NCI-H1930 (cell line): ENCODE measurements at regions not wholly inside any gene's neighbourhood (a gene's known extent, or its start where the extent isn't known, plus 50 kb on each side); places are given as distances from the start of the nearest gene placed in this dataset.

ENCODE experiments used
- DNase-seq, 2 experiments: peaks; one replicate each; lab custom pipeline; 2025; lab: John Stamatoyannopoulos, UW

GRCh38 chr3:34973586-34973985 is 665.7 kb upstream of the ARPP21 start:
- no peak for DNase-seq

- DNase-seq = no peak
Measured at GRCh38 chr3:34983631-34984030, 655.7 kb upstream of the ARPP21 start.

DNA sequence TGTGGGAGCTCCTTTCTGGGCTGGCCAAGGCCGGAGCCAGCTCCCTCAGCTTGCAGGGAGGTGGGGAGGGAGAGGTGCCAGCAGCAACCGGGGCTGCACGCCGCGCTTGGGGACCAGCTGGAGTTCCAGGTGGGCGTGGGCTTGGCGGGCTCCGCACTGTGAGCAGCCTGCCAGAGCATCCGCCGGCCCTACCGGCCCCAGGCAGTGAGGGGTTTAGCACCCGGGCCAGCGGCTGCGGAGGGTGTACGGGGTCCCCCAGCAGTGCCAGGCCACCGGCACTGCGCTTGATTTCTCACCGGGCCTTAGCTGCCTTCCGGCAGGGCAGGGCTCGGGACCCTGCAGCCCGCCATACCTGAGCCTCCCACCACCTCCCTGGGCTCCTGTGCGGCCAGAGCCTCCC is 651.0 kb upstream of the ARPP21 start:
- DNase-seq = no peak

GRCh38 chr3:34995796-34996430 is 643.4 kb upstream of the ARPP21 start:
- DNase-seq = no peak

- DNase-seq = no peak
Measured at GRCh38 chr3:34998902-34999301, 640.4 kb upstream of the ARPP21 start.

- DNase-seq = no peak
Measured at GRCh38 chr3:35012214-35012613, 627.1 kb upstream of the ARPP21 start.

- no peak for DNase-seq
Measured at GRCh38 chr3:35028157-35028556, 611.2 kb upstream of the ARPP21 start.

DNA sequence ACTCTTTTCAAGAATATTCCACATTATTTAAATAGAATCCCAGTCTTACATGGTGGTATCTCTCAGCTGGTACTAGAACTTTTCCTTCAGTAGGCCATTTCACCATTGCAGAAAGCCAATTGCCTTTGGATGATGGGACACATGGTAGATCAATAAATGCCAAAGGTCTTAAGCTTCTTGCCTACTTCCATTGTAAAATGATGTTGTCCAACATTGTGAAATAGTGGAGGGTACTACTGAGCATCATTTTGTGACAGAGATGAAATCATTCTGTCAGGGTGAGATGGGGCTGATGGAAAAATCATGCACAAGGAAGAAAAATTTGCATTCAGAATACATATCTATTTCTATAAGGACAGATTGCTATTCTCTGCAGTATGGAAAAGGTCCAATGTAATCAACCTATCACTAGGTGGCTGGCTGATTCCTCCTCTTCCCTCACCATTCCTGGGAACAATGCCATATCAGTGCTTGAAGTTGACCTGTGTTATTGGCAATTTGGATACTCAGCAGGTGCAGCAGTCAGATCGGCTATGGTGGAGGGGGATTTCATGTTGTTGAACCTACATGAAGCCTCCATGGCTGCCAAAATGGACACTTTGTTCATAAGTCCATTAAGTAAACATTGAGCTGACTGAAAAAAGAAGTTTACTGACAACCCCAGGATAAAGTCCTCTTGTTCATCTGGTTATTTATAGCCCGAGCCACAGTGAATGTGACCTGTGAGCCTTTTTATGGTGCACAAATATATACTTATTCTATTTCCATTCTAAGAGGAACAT is 596.9 kb upstream of the ARPP21 start:
- DNase-seq = no peak

DNA sequence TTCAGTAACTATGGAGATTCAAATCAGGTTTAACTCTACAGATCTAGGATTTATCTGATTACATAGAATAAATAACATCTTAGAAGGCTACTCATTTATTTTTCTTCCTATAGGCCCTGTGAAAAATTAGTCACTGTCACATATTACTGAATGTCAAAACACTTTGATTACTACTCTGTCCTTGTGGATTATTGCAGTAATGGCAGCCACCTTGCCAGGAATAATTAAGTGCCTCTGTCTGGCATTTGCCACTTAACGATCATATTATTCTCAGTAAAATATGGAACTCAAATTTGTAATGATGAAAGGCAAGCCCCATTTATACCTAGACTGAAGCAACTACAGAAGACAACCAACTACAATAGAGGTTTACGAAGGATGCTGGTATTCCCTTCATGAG is 596.3 kb upstream of the ARPP21 start:
- no peak for DNase-seq

- no peak for DNase-seq
Measured at GRCh38 chr3:35044190-35044589, 595.1 kb upstream of the ARPP21 start.

DNA sequence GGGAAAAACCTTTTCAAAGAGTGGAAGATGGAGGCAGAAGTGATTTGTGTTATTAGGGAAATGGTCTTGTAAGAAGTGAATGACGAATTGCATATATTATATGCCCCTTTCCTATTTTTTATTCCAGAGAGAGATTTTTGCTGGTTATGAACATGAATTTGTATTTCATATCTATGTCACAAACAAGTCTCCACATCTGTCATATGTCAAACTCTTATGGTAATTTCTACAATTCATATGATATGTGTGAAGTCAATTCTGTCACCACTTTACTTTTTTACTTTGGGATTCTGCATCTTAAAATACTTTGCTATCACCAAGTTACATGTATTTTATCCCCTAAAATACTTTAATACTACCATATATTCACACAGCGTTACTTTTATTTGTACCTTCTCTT is 594.2 kb upstream of the ARPP21 start:
- DNase-seq = no peak

DNA sequence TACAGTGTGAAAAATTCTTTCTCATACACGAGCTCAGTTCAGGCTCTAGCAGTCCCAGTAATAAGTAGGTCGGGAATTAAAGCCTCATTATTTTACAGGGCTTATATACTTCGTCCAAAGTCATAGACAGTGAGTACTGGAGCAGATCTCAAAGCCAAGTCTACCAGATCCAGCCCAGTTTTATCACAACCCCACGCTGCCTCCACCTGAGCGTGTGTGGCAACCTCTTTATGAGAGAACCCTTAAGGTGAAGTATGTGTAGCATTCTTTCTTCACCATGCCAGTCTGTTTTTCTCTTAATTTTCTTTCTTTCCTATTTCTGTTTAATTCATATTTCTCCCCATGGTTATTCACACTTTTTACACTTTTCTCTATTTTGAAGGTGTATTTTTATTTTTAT is 574.6 kb upstream of the ARPP21 start:
- no peak for DNase-seq

DNA sequence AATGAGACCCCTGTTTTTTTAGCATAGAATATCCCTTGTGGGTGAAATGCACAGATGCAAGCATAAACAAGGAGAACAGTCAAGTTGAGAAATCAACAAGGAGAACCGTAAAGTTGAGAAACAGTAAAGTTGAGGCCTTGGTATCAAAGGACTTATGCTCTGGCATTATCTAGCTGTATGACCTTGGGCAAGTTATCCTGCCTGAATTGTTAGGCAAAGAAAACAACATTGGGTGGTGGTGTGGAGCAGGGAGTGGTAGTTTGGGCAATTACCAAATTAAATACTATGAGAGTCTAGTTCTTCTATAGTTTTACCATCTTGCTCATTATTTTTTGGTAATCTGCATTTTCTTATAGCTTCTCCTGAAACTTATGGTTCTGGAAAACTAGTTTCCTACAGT is 573.4 kb upstream of the ARPP21 start:
- DNase-seq = no peak

GRCh38 chr3:35067750-35068149 is 571.6 kb upstream of the ARPP21 start:
- DNase-seq = no peak

- no peak for DNase-seq
Measured at GRCh38 chr3:35070088-35070487, 569.2 kb upstream of the ARPP21 start.

DNA sequence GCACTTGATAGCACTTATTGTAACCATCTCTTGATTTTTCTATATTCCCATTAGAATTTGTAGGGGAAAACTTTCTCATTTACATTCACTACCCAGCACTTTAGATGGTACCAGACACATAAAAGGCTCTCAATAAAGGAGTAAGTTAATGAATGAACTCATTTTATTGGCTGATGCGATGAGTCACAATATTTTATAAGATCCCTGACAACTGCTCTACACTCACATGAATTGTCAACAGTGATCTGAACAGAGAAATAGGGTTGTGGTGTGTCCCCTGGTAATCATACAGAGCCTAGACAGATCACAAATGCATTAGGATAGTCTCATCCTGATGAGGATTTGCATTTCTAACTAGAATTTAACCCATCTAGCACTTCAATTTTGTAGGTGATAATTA is 567.6 kb upstream of the ARPP21 start:
- DNase-seq = no peak

DNA sequence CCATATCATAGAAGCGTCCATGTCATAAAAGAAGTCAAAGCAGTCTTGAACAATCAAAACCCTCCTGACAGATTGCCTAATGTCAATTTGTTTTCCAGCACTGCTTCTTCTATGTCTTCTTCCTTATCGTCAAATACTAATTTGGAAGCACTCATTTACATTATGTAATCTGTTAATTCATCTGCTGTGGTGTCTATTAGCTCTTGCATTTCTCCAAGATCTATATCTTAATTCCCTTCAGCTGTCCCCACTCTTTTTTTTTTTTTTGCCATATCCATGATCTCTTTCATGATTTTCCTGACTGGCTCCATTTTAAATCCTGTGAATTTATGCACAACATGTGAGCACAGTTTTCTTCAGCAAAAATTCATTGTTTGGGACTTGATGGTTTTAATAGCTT is 560.5 kb upstream of the ARPP21 start:
- no peak for DNase-seq

GRCh38 chr3:35079403-35079802 is 559.9 kb upstream of the ARPP21 start:
- no peak for DNase-seq

DNA sequence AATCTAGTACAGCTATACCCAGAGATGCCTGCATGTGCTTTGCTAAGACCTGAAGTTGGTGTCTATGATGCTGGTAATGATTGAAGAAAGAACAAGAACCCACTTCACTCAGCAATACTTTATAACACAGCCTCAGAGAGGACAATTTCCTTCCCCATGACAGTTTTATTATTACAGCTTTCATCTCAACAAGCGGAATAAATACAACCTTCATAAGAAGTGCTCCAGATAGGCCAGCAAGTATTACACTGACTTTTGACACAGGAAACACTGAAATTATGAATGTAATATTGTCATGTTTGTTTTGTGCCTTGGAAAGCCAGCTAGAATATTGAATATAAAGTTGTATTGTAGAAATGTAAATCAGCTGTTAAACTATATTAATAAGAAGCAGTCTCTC is 557.4 kb upstream of the ARPP21 start:
- no peak for DNase-seq

DNA sequence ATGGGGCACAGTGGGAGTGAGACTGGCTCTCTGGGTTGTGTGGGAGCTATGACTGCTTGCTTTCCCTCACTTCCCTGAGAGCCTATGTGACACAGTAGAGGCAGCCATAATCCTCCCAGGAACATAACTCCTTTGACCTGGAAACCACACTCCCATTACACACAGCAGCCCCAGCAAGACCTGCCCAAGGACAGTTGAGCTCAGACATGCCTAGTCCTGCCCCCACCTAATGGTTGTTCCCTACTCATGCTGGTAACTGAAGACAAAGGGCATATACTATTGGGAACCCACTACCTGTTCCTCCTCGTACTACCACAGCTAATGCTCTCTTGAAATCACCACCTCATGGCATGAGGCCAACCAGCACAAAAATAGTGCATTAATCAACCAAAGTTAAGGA is 550.4 kb upstream of the ARPP21 start:
- no peak for DNase-seq

DNA sequence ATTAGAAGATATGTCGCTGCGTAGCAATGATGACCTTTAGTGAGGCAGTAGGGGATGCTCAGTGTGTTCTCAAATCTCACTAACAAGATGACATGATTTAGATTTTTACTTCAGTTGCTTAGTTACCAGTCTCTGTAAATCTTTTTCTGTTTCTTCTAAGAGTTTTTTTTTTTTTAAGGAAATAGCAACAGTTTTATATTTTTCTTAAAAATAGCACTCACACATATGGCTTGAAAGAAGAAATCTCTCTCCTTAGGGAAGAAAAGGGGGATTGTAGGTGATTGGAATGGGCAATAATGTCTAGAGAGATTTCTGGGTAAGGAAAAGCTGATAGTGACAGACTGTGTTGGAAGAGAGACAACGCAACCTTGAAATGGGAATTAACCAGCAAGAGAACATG is 524.6 kb upstream of the ARPP21 start:
- DNase-seq = no peak

- DNase-seq = no peak
Measured at GRCh38 chr3:35120026-35120425, 519.3 kb upstream of the ARPP21 start.

- no peak for DNase-seq
Measured at GRCh38 chr3:35137612-35138011, 501.7 kb upstream of the ARPP21 start.

GRCh38 chr3:35141406-35141805 is 497.9 kb upstream of the ARPP21 start:
- DNase-seq = no peak
